ENCODE measurements at regions not wholly inside any gene's neighbourhood (a gene's known extent, or its start where the extent isn't known, plus 50 kb on each side); places are given as distances from the start of the nearest gene placed in this dataset.

DNA sequence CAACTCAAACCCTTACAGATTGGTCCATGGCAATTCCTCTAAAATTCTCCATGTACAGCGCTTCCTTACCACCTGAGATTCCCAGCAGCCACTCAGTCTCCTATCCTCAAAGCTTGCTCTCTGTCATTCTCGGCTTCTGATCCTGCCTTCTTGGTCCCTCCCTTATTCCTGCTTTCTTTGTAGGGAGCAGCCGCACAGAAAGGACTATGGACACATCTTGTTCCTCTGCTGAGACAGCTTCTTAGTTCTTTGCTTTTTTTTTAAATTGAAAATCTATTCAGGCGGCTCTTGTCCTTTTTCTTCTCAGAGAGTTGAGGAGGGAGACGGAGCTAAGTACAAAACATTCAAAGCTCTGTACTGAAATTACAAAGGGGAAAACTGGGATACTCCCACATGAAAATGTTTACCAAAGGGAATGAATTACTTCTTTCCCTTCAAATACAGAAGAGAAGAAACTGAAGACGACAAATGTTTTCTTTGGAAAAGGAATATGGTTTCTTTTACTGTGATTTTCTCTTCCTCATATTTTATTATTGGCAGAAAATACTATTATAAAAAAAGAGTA, 285.1 kb downstream of the IL20RB start:
- Histone ChIP-seq H3K4me3 (ENCODE audit: insufficient read length, low read depth) (no peak overlapping the region), H3K9me3 (ENCODE audit: insufficient read depth, low read length) (no peaks in the 10 kb centered on the region), H3K27me3 (ENCODE audit: insufficient read depth, insufficient read length) (no peaks in the 10 kb centered on the region), H3K4me1 (ENCODE audit: insufficient read depth, insufficient read length) (no peaks in the 10 kb centered on the region), H3K36me3 (ENCODE audit: insufficient read depth, insufficient read length, low read length) (no peaks in the 10 kb centered on the region), H3K9ac (ENCODE audit: insufficient read length, low read depth) (no peak overlapping the region)
- TF ChIP-seq YY1 (IDR thresholded peaks at IDR 0.05; ENCODE audit: insufficient read depth, insufficient read length) (no peak), ZNF274 (IDR thresholded peaks at IDR 0.05; ENCODE audit: low read depth, low read length) (no peak), SUZ12 (IDR thresholded peaks at IDR 0.05; ENCODE audit: extremely low read depth, insufficient read depth, insufficient read length) (no peak)
- no peak for DNase-seq (ENCODE audit: low read depth, low spot score)

DNA sequence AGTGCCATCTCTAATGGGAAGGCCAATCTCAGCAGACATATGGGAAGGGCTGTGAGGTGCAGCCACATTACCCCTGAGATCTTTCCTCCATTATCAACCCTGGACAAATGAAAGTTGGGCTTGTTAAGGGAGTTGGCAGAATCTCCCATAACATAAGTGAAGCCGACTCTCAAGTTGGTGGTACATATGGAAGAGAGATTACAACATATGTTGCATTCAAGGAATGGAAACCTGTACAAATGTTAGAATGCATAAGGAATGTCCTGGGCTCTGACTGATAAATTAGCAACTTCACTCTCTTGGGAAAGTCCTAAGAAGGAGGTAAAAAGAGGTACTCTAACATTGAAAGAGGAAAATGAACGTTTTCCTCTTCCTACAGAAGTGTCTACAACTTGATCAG, 288.7 kb downstream of the IL20RB start:
- Histone ChIP-seq H3K4me3 (ENCODE audit: insufficient read length, low read depth) (no peak overlapping the region), H3K36me3 (ENCODE audit: insufficient read depth, insufficient read length, low read length) (no peaks in the 10 kb centered on the region), H3K9ac (ENCODE audit: insufficient read length, low read depth) (no peak overlapping the region), H3K9me3 (ENCODE audit: insufficient read depth, low read length) (no peaks in the 10 kb centered on the region), H3K27me3 (ENCODE audit: insufficient read depth, insufficient read length) (no peaks in the 10 kb centered on the region), H3K4me1 (ENCODE audit: insufficient read depth, insufficient read length) (no peaks in the 10 kb centered on the region)
- DNase-seq (ENCODE audit: low read depth, low spot score) = no peak
- no peak for TF ChIP-seq YY1 (IDR thresholded peaks at IDR 0.05; ENCODE audit: insufficient read depth, insufficient read length)
- TF ChIP-seq SUZ12 (IDR thresholded peaks at IDR 0.05; ENCODE audit: extremely low read depth, insufficient read depth, insufficient read length) = no peak
- no peak for TF ChIP-seq ZNF274 (IDR thresholded peaks at IDR 0.05; ENCODE audit: low read depth, low read length)

GRCh38 chr3:137249311-137249940, 291.6 kb downstream of the IL20RB start:
- Histone ChIP-seq H3K9me3 (ENCODE audit: insufficient read depth, low read length) (no peaks in the 10 kb centered on the region), H3K27me3 (ENCODE audit: insufficient read depth, insufficient read length) (no peaks in the 10 kb centered on the region), H3K9ac (ENCODE audit: insufficient read length, low read depth) (no peak overlapping the region), H3K4me1 (ENCODE audit: insufficient read depth, insufficient read length) (no peaks in the 10 kb centered on the region), H3K36me3 (ENCODE audit: insufficient read depth, insufficient read length, low read length) (no peaks in the 10 kb centered on the region), H3K4me3 (ENCODE audit: insufficient read length, low read depth) (no peak overlapping the region)
- no peak for TF ChIP-seq ZNF274 (IDR thresholded peaks at IDR 0.05; ENCODE audit: low read depth, low read length)
- TF ChIP-seq SUZ12 (IDR thresholded peaks at IDR 0.05; ENCODE audit: extremely low read depth, insufficient read depth, insufficient read length) = no peak
- TF ChIP-seq YY1 (IDR thresholded peaks at IDR 0.05; ENCODE audit: insufficient read depth, insufficient read length) = no peak
- no peak for DNase-seq (ENCODE audit: low read depth, low spot score)

DNA sequence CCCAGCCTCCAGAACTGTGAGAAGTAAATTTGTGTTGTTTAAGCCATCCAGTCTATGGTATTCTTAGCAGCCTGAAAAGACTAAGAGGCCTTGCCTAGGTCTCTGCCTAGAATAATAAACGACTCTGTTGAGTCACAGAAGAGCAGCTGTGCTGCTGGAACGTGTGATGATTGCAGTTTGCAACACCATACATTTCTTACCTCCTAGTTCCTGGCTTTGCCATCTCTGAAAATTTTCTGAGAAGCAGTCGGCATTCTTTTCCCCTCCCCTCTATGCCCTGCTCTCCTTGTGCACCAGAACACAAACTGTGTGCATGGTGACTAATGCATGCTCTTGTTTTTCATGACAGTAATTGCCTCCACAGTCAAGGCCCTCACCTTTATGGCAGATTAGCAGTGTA, 301.3 kb downstream of the IL20RB start:
- no peak for DNase-seq (ENCODE audit: low read depth, low spot score)
- no peaks in the 10 kb centered on the region for H3K27me3 ChIP-seq (ENCODE audit: insufficient read depth, insufficient read length)
- no peaks in the 10 kb centered on the region for H3K36me3 ChIP-seq (ENCODE audit: insufficient read depth, insufficient read length, low read length)
- no peak overlapping the region for H3K9ac ChIP-seq (ENCODE audit: insufficient read length, low read depth)
- H3K9me3 ChIP-seq (ENCODE audit: insufficient read depth, low read length) = no peaks in the 10 kb centered on the region
- no peaks in the 10 kb centered on the region for H3K4me1 ChIP-seq (ENCODE audit: insufficient read depth, insufficient read length)
- no peak for TF ChIP-seq SUZ12 (IDR thresholded peaks at IDR 0.05; ENCODE audit: extremely low read depth, insufficient read depth, insufficient read length)
- TF ChIP-seq YY1 (IDR thresholded peaks at IDR 0.05; ENCODE audit: insufficient read depth, insufficient read length) = no peak
- TF ChIP-seq ZNF274 (IDR thresholded peaks at IDR 0.05; ENCODE audit: low read depth, low read length) = no peak
- no peak overlapping the region for H3K4me3 ChIP-seq (ENCODE audit: insufficient read length, low read depth)

DNA sequence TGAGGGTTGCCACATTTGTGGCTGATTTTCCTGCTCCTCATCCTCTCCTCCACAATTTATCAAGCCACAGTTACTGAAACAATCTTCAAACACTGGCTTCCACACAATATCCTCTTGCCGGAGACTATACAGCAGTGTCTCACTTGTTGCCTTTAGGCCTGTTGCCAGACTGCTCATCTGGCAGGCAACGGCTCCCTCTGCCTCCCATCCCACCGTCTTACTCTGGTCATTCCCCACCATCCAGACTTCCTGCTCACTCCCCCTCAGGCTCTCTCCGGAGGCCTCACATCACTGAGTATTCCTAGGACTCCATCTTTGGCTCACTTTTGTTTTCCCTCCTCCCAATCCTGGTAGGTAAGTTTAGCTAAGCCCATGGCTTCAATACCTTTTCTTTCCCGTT, 301.9 kb downstream of the IL20RB start:
- DNase-seq (ENCODE audit: low read depth, low spot score) = peak; percentile 44
- Histone ChIP-seq H3K9ac (ENCODE audit: insufficient read length, low read depth) (no peak overlapping the region), H3K4me1 (ENCODE audit: insufficient read depth, insufficient read length) (no peaks in the 10 kb centered on the region), H3K4me3 (ENCODE audit: insufficient read length, low read depth) (no peak overlapping the region), H3K9me3 (ENCODE audit: insufficient read depth, low read length) (no peaks in the 10 kb centered on the region), H3K27me3 (ENCODE audit: insufficient read depth, insufficient read length) (no peaks in the 10 kb centered on the region), H3K36me3 (ENCODE audit: insufficient read depth, insufficient read length, low read length) (no peaks in the 10 kb centered on the region)
- TF ChIP-seq ZNF274 (IDR thresholded peaks at IDR 0.05; ENCODE audit: low read depth, low read length) (no peak), SUZ12 (IDR thresholded peaks at IDR 0.05; ENCODE audit: extremely low read depth, insufficient read depth, insufficient read length) (no peak), YY1 (IDR thresholded peaks at IDR 0.05; ENCODE audit: insufficient read depth, insufficient read length) (no peak)

DNA sequence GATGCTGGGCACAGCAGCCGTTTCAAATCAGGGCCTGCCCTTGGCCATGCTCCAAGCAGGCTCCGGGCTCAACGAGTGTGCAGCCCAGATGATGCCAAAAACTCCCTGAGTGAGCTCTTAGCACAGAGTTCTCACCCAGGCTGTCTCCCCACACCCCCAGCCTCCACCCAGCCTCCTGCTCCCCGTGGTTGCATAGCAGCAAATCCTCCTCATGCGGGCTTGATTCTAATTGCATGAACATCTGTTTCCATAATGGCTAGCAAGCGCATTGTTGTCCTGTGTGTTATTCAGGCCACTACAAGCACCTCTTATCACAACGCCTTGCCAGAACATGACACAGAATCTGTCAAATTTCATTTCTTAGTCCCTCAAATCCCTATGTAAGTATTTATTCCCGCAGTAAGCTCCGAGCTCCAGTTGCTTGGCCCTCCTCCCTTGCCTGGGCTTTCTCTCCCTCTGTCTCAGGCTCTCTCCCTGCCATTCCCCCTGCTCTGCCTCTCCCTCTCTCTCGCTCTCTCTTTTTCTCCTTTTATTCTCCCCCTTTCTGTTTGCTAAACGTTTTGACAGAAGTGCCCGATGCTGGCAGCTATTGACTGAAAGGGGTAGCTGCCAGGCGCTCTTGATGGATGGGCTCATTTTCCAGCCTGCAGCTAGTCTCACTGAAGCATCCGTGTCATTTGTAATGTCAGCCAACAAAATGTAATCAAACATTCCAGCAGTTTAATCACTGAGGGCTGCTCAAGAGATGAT, 306.5 kb downstream of the IL20RB start:
- Histone ChIP-seq H3K9me3 (ENCODE audit: insufficient read depth, low read length) (no peaks in the 10 kb centered on the region), H3K9ac (ENCODE audit: insufficient read length, low read depth) (no peak overlapping the region), H3K27me3 (ENCODE audit: insufficient read depth, insufficient read length) (no peaks in the 10 kb centered on the region), H3K36me3 (ENCODE audit: insufficient read depth, insufficient read length, low read length) (no peaks in the 10 kb centered on the region), H3K4me3 (ENCODE audit: insufficient read length, low read depth) (no peak overlapping the region), H3K4me1 (ENCODE audit: insufficient read depth, insufficient read length) (no peaks in the 10 kb centered on the region)
- DNase-seq (ENCODE audit: low read depth, low spot score) = no peak
- TF ChIP-seq YY1 (IDR thresholded peaks at IDR 0.05; ENCODE audit: insufficient read depth, insufficient read length) = no peak
- TF ChIP-seq SUZ12 (IDR thresholded peaks at IDR 0.05; ENCODE audit: extremely low read depth, insufficient read depth, insufficient read length) = no peak
- no peak for TF ChIP-seq ZNF274 (IDR thresholded peaks at IDR 0.05; ENCODE audit: low read depth, low read length)

GRCh38 chr3:137264843-137265330, 307.1 kb downstream of the IL20RB start:
- H3K9ac ChIP-seq (ENCODE audit: insufficient read length, low read depth) = no peak overlapping the region
- no peaks in the 10 kb centered on the region for H3K9me3 ChIP-seq (ENCODE audit: insufficient read depth, low read length)
- no peaks in the 10 kb centered on the region for H3K4me1 ChIP-seq (ENCODE audit: insufficient read depth, insufficient read length)
- H3K36me3 ChIP-seq (ENCODE audit: insufficient read depth, insufficient read length, low read length) = no peaks in the 10 kb centered on the region
- no peak for DNase-seq (ENCODE audit: low read depth, low spot score)
- no peak for TF ChIP-seq YY1 (IDR thresholded peaks at IDR 0.05; ENCODE audit: insufficient read depth, insufficient read length)
- TF ChIP-seq SUZ12 (IDR thresholded peaks at IDR 0.05; ENCODE audit: extremely low read depth, insufficient read depth, insufficient read length) = no peak
- TF ChIP-seq ZNF274 (IDR thresholded peaks at IDR 0.05; ENCODE audit: low read depth, low read length) = no peak
- H3K4me3 ChIP-seq (ENCODE audit: insufficient read length, low read depth) = no peak overlapping the region
- H3K27me3 ChIP-seq (ENCODE audit: insufficient read depth, insufficient read length) = no peaks in the 10 kb centered on the region

Measured in NT2/D1 (cell line).